Stimulated activated CD8-positive, alpha-beta memory T cell treated with anti-CD3 and anti-CD28 coated beads, Interleukin-12 subunit alpha, Interleukin-12 subunit beta, amount 100 ng/mL, for 1 hour (primary cell): ENCODE measurements at regions not wholly inside any gene's neighbourhood (a gene's known extent, or its start where the extent isn't known, plus 50 kb on each side); places are given as distances from the start of the nearest gene placed in this dataset.
"Not testable (repeated sequence)": the region's sequence is repeated elsewhere in the genome, so short reads cannot be mapped to it uniquely, and the experiment has no call there.

ENCODE experiments used
- DNase-seq: peaks from one replicate; pipeline ENCODE4 v3.0.0-alpha.2; 2020; ENCODE audit warnings: low read depth

DNA sequence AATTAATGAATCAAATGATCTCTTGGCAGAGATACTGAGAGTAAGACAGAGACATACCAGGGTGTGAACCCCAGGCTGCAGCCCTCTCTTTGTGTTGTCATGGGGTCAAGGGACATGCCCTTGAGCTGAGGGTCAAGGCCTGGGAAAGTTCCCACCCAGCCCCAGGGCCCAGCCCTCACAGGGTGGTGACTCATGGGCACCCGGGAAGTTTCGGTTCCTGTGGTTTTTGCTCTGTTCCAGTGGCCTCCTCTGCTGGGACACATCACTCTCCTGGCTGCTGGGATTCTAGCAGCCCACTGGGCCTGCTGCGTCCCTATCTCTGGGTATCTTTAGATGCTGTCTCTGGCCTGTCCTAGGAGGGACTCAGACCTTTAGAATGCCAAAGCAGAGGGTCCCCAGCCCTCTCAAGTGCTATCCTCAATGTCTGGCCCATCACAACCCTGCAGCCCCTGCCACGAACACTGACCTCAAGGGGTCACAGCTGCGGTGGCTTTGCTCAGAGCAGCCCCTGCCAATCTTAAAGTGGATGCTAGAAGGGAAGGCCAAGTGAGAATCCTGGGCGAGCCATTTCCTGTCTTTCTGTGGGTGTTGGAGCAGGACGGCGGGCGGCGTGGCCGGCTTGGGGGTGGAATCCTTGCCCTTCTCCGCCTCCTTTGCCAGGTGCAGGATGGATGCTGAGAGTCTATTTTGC lies 148.4 kb upstream of the TLE3 start:
- DNase-seq: no peak

DNA sequence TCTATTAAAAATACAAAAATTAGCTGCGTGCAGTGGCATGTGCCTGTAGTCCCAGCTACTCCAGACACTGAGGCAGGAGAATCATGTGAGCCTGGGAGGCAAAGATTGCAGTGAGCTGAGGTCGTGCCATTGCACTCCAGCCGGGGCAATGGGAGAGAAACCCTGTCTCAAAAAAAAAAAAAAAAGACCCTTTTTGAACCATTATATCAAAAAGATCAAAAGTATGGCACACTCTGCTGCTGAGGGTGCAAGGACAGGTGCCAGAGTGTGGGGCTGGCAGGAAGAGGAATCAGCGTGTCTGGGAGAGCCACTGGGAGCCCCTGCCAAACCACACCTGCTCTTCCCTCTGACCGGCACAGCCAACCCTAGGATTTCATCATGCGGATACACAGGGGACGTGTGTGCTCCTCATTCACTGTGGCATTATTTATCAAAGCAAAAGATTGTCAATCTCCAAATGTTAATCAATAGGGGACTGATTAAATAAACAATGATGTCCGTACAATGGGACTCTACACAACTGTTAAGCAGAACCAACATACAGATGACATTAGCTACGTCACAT lies 147.3 kb upstream of the TLE3 start:
- DNase-seq: no peak

DNA sequence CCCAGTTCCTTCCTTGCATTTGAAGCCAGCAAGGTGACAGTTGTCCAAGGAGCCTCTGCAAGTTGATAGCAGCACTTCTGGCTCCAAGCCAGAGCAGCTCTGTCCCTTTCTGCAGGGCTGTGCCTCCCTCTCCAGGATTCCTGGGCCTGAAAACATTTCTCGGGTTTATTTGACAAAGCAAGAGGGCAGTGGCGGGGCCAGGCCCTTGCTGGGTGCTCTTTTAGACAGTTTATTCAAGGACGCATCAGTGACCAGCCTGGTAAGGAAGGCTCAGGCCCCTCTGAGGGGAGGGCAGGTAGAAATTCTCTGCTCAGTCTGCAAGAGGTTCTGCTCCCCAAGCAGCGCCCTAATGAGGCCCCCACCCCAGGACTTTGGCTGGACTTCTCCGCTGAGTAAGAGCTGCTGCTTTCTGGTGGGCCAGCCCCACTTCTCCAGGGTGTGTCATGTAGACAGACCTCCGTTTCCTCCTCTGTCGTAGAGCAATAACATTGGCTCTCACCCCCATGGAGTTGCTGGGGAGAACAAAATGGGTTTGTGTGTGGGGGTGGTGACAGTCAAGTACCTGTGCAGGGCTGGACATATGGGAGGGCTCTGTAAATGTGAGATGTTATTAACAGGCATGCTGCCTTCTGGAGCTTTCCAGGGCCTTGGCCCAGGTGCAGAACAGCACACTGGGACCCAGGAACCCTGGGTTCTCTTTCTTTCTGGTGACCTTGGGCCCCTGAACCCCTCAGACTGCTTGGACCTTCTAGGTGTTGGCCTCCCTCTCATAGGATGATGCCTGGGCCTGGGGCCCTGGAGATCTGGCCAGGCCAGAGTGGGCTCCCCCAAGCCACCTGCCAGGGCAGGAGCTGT lies 146.2 kb upstream of the TLE3 start:
- DNase-seq: no peak

DNA sequence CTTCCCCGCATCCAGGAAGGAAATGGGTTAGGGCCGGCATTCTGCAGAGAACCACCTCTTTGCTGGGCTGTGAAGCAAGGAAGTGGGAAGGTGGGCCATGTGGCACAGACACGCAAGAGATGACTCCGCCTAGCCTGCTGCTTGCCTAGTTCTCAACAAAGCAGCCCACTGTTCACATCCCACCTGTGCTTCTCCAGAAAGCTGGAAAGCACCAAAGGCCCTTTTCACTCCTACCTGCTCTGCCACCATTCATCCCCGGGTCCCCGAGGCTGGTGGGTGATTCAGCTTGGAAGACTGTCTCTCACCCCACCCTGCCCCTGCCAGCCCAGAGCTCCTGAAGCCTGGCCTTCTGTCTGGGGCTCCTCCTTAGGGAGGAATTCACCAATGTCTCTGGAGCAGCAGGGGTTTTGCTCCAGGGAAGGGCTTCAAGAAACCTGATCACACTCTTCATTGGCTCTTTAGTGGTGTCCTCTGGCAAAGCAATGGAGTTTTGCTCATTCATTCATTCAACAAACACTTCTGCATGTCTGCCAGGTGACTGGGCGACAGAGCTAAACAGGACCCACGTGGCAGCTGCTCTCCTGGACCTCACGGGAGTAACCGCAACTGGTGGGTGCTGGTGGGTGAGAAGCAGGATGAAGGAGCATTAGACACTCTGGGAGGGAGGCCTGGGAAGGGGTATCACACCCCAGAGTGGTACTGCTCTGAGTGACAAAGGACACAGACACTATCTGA lies 145.4 kb upstream of the TLE3 start:
- no peak for DNase-seq

DNA sequence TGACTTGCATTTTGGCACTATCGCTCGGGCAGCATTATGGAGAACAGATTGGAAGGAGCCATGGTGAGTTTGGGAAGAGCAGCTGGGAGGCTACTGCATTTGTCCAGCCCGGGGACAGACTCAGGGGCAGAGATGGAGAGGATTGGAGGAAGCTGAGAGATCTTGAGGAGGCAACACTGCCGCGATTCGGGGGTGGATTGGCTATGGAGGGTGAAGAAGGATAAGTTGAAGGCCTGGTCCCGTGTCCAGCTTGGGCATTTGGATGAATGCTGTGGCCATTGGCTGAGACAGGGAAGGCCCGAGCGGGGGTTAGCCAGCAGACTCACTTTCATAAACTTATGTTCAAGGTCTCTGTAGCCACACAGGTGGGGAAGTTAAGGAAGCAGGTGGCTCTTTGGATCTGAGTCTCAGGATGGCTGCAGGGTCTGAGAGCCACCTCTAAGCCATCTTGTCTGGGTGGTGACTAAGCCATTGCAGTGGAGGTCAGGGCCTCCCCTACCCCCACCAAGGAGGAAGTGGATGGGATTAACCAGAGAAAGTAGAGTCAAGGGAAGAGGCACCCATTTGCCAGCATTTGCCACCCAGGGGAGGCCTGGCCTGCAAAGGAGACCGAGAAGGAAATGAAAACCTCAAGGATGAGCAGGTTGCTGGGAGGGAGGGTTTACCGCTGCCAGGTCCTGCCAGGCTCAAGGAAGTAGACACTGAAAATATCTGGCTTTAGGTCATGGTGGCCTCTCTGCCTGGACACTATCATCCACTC lies 144.0 kb upstream of the TLE3 start:
- DNase-seq: no peak

DNA sequence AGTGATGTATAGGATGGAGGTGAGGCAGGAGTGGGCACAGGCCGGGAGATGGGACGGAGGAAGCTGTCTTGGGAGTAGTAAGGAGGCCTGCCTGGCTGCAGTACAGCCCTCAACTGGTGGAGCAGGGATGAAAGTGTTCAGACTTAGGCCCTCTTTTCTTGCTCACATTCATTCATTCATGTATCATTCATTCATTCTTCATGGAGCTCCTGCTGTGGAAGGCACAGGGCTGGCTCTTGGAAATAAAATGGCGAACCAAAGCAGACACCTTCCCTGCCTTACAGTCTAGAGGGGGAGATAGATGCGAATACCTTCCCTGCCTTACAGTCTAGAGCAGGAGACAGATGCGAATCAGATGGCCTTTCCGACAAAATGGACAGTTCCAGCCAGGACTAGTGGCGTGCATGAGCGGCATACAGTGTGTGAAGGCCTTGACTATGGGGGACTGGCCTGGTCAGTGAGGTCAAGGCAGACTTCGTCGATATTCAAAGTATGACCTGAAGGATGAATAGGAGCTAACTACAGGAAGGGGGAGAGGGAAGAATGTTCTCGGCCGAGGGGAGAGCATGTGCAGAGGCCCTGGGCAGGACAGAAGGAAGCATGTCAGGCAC lies 143.2 kb upstream of the TLE3 start:
- no peak for DNase-seq

DNA sequence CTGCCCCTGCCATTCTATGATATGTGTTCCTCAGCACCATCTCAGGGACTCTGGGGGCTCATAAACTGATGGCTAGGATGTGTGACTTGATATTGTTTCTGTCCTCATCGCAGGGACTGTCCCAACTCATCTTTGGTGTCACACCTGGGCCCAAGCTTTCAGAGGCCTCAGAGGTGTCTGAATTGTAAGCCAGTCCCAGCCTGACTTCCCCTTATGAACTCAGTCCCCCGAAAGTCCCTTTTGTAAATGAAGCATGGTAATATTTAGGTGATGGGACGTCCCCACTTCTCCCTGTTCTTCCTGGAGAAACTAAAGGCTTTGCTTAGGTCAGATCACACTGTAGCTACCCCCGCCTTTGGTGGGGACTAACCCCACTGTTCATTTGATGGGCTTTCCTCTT lies 142.4 kb upstream of the TLE3 start:
- DNase-seq: no peak

DNA sequence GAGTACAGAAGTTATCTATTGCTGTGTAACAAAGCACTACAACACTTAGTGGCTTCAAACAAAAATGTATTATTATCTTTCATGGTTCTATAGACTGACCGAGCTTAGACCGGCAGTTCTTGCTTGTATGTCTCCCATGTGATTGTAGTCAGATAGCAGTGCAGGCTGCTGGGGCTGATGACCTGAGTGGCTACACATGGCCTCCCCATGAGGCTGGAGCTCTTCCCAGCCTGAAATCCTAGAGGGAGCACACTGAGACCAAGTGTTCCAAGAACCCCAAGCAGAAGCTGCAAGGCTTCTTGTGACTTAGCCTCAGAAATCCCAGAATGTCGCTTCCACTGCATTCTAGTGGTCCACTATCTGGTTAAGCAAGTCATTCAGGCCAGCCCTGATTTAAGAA lies 141.2 kb upstream of the TLE3 start:
- DNase-seq: no peak

DNA sequence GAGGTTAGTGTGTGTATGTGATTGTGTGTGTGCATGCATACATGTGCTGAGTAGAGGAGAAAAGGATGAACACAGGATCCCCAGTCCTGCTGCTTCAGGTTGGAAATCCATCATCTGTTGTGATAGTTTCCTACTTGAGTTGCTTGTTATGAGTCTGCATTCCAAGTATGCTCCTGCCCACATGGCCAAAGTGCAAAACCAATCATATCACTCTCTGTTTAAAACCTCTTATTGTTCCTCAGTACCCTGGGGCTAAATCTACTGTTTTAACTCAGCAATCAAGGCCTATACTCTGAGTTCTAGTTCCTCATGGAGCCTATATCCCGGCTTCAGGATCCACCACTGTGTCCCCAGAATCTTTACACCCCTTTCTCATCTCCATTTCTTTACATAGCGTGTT lies 139.9 kb upstream of the TLE3 start:
- no peak for DNase-seq

DNA sequence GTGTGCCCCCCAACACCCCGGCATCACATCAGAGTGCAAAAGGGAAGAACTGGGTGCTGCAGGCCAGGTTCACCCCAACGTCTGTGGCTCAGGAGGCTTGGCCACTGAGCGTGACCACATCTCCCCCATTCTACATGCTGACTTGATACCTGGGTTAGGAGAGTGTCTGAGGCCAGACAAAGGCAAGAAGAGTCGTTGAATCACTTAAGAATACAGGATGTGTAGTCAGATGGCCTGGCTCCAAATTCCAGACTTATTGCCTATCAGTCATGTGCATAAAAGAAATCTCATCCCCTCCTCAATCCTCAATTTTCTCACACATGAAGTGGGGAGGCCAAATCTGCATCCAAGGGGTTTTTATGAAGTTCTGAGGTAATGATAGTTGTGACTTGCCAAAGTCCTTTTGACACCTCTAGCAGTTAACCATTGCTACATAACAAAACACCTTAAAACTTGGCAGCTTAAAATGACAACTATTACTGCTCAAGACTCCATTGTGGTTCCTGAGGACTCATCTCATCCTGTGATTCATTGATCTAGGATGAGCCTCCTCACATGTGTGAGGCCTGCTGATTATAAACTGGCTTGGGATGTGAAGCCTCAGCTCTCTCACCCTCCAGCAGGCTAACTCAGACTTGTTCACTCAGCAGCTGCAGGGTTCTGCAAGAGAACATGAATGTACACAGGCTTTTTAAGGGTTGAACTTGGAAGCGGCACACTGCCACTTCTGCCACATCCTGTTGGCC lies 138.8 kb upstream of the TLE3 start:
- DNase-seq: no peak

DNA sequence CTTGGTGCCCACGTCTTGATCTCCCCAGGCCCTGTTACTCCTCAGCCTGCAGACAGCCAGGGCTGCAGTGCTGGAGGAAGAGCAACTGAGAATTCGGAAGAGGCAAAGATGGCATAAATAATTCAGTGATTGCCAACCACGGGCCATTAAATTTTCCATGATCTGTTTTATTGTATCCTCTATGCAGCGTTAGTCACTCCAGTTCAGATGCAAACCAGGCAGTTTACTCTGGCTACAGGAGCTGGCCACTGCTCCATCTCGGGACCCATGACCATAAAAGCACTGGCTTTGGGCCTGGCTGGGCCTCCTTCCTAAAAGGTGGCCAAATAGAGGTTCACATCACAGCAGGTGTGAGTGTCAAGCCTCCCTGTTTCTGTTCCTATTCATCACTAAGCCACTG lies 137.6 kb upstream of the TLE3 start:
- no peak for DNase-seq

DNA sequence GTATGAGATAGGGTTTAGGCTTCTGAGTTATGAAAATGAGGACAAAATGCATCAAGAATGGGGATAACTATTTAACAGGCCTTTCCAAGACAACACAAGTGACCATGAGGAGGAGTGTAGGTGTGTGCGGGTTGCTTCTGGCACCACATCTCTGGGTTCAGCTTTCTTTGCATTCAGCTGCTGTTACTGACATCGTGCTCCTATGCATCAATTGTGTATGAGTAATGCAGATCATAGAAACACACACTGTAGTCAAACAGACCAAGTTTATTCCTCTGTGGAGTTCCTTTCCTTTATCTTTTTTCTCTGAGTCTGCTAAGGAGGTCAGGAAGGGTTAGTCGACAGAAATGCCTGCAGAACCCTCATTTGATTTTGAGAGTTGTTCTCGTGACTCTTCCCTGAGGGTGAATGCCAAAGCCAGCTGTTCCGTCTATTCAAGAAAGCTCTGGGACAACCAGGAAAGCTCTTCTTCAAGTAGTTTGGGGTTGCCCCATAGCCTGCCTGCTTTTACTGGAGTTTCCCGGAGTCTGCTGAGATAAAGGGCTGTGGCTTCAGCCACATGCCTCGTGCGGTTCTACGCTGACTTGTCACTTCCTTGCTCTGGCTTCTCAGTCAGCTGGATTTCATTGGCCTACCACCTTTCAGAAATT lies 136.7 kb upstream of the TLE3 start:
- no peak for DNase-seq

DNA sequence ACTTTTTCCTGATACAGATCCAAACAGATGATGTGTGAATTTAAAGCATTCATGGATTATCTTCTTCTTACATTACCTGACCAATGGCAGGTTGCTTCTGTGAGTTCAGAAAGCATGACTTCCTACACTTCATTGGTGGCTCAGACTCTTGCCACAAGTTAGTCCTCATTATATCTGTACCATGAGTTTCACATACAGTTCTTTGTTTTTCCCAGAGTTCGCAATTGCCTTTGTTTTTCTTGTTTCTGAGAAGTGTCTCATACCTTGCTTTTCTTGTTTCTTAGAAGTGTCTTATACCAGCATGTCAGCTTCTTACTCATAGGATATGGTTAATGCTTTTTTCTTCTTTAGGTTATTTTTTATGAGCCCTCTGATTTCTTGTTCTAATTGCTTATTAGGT lies 133.8 kb upstream of the TLE3 start:
- DNase-seq: no peak

DNA sequence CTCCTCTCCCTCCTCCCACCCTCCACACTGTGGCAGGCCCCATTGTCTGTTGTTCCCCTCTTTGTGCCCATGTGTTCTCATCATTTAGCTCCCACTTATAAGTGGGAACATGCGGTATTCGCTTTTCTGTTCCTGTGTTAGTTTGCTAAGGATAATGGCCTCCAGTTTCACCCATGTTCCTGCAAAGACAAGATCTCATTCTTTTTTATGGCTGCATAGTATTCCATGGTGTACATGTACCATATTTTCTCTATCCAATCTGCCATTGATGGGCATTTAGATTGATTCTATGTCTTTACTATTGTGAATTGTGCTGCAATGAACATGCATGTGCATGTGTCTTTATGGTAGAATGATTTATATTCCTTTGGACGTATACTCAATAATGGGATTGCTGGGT lies 130.2 kb upstream of the TLE3 start:
- not testable (repeated sequence) for DNase-seq

DNA sequence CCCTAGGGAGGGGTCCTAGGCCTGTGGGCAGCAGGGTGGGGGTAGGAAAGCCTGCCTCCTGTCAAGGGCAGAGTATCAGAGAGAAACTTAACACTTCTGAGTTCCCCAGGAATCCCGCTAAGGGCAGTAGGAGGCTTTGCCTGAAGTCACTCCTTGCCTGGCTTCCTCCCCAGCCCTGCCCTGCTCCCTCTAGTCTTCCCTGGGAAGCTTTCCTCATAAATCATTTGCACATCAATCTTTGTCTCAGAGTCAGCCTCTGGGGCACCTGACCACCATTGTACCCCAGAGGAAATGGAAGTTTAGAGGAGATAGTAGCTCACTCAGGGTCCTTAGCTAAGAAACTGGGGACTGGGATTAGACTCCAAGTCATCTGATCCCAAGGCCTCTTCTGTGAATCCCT lies 129.4 kb upstream of the TLE3 start:
- DNase-seq: no peak

DNA sequence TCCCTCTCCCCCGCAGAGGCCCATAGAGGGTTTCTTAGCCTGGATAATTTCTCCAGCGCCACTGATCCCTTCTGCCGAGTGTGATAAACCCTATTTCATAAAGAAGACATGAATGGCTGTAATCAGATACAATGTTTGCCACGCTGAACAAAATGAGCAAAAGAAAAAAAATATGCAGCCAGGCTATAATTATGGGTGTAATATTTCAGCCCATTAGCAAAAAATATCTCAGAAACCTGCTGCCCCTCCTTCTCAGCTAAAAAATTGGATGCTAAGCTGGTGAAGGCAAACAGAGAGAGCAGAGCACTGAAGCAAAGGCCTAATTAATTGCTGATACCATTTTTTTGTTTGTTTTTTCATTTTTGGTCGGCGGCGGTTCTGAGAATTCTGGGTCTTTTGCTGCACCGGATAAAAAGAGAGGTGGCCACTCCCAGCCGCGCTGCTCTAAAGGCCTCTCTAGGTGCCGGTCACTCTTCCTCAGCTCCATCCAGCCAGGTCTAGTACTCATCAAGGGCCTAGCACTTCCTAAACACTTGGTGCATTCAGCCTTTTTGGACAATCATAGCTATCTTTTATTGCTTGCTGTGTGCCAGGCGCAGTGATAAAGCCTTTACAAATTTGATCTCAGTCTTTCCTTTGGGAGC lies 128.7 kb upstream of the TLE3 start:
- DNase-seq: no peak

DNA sequence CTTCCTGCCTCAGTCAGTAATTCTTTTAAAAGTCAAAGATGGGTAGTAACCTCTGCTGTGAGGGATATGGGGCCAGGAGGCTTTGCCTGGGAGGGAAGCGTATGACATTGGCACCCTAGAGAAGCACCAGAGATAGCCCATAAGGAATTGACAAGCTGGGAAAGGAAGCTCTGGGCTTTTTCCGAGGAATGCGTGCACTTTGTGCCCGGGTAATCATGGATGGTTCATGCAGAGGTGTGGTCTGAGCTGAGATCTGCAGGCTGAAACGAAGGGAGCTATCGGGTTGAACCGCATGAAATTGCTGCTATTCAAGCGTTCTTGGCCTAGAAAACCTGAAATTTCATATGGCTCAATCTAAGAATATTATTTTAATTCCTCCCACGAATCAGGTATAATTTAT lies 127.7 kb upstream of the TLE3 start:
- DNase-seq: no peak

DNA sequence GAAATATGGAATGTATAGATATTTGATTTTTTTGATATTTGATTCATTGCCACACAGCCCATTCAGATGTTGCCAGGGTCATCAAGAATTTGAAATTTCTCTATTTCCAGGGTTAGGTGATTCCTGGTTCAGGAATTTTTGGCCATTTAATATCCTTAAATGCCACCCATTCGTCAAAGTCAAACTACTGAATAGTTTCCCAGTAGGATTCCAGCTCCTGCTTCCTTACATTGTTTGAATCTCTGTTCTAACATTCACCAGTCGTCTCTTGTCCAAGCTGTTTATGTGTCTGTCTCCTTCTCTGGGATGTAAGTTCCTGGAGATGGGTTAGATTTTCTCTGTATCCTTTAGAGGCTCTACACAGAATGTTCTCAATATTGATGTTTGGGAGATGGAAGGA lies 124.9 kb upstream of the TLE3 start:
- DNase-seq: no peak

DNA sequence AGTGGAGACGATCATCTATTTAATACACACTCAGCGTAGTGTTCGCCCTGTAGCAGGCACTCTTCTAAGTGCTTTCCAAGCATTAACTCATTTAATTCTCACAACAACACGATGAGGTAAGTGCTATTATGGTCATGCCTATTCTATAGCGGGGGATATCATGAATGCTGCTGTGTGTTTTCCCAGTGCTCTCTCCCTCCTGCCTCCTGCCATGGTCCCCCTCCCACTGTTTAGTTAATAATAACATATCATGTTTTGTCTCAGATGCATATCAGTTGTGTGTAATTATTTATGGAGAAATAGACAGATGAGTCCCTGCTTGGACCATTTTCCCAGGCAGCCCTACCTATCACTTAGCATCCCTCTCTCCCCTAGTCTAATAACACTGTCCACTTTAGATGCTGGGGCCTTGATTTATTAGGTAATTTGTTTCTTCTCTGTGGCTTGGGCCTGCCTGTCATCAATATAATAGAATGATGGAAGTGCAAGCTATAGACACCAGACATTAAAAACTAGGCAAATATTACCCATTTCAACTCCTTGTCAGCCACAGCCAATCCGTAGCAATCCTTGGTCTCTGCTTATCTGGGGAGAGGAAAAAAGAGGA lies 122.9 kb upstream of the TLE3 start:
- no peak for DNase-seq
